ENCODE measurements at regions not wholly inside any gene's neighbourhood (a gene's known extent, or its start where the extent isn't known, plus 50 kb on each side); places are given as distances from the start of the nearest gene placed in this dataset.
A peak's percentile ranks its signal among the peaks of the same experiment; 100 is the strongest.

DNA sequence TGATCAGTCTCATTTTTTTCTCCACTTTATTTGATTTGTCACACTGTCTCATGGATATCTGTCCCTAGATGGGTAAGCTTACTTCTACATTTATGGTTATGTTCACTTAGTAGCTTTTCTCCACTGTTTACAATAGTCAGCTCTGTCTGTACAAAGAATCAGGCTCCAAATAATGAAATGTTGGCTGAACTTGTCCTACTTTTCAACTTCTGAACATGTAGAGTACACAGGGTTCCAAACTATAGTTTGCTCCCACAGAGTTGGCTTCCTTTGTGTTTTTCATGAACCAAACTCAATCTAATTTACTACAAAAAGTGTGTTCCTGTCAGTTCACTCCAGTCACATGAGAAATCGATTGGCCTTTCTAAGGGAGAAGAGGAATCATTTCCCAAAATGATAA is 175.0 kb downstream of the CCDC71L start:
- H3K36me3 ChIP-seq, result no peaks in the 10 kb centered on the region
- intact Hi-C loops (cut with DNase I; ENCODE audit: low total_unique reads), result no loop called here
- no peak for TF ChIP-seq POLR2A (IDR thresholded peaks at IDR 0.05)
- TF ChIP-seq POLR2AphosphoS5 (IDR thresholded peaks at IDR 0.05), result no peak
- TF ChIP-seq, protein P1, sequence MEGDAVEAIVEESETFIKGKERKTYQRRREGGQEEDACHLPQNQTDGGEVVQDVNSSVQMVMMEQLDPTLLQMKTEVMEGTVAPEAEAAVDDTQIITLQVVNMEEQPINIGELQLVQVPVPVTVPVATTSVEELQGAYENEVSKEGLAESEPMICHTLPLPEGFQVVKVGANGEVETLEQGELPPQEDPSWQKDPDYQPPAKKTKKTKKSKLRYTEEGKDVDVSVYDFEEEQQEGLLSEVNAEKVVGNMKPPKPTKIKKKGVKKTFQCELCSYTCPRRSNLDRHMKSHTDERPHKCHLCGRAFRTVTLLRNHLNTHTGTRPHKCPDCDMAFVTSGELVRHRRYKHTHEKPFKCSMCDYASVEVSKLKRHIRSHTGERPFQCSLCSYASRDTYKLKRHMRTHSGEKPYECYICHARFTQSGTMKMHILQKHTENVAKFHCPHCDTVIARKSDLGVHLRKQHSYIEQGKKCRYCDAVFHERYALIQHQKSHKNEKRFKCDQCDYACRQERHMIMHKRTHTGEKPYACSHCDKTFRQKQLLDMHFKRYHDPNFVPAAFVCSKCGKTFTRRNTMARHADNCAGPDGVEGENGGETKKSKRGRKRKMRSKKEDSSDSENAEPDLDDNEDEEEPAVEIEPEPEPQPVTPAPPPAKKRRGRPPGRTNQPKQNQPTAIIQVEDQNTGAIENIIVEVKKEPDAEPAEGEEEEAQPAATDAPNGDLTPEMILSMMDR (IDR thresholded peaks at IDR 0.05), result no peak
- H3K9me3 ChIP-seq, result no peaks in the 10 kb centered on the region
- H3K4me3 ChIP-seq, result no peak overlapping the region
- no peak for DNase-seq (ENCODE audit: low spot score in 2 of 2)
- H3K27ac ChIP-seq, result peak overlapping the region; percentile 14 to 56
- H3K4me1 ChIP-seq, result no peaks in the 10 kb centered on the region
- no peaks in the 10 kb centered on the region for H3K27me3 ChIP-seq

DNA sequence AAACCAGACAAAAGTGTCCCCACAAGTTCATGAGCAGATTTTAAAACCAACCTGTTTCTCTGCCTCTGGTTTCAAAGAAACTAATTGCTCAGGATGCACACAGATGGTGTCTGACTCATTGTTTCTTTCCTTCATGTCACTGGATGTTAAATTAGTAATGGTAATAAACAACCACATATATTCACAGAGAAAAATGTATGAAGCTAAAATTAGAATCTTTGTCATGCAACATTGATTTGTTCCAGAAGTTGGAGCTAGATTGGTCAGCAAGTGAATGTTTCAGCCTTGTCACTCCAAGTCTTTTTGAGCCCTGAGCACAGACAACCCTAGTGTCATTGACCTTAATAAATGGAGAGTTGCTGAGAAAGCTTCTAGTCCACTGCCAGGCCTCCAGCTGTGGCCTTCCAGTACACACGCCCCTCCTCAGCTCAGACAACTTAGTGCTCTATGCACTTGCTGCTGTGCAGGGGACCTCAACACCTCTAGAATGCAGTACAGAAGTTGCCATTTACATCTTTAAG is 175.9 kb downstream of the CCDC71L start:
- H3K4me3 ChIP-seq, result no peak overlapping the region
- H3K27ac ChIP-seq, result peak overlapping the region; percentile 14 to 56
- H3K9me3 ChIP-seq, result no peaks in the 10 kb centered on the region
- H3K4me1 ChIP-seq, result no peaks in the 10 kb centered on the region
- no peaks in the 10 kb centered on the region for H3K27me3 ChIP-seq
- no peaks in the 10 kb centered on the region for H3K36me3 ChIP-seq
- no peak for TF ChIP-seq POLR2AphosphoS5 (IDR thresholded peaks at IDR 0.05)
- TF ChIP-seq POLR2A (IDR thresholded peaks at IDR 0.05), result no peak
- TF ChIP-seq, protein P1 (IDR thresholded peaks at IDR 0.05), result no peak
- intact Hi-C loops (cut with DNase I; ENCODE audit: low total_unique reads), result no loop called here
- DNase-seq (ENCODE audit: low spot score in 2 of 2), result no peak

DNA sequence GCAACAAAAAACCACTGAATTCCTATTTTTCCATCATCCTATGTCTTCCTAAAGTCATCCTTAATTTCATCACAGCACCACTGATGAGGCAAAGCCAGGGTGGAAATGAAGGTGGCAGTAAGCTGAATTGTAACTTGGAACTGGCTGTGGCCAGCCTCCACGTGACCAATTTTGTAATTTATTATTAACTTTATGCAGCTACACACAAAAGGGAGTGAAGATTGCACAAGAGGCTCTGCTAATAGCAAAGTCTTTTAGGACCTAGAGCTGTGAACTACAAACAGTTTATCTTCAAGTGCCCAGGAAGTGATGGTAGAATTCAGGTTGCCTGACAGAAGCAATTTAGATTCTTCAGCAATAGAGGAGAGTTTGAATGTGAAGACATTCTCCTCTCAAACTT is 176.4 kb downstream of the CCDC71L start:
- peak in 2 of 3 donors; percentile 37 to 55 for TF ChIP-seq POLR2AphosphoS5 (IDR thresholded peaks at IDR 0.05)
- TF ChIP-seq, protein P1 (IDR thresholded peaks at IDR 0.05), result no peak
- Histone ChIP-seq H3K4me1 (no peaks in the 10 kb centered on the region), H3K27ac (peak overlapping the region; percentile 23 to 56), H3K27me3 (no peaks in the 10 kb centered on the region), H3K4me3 (no peak overlapping the region), H3K9me3 (no peaks in the 10 kb centered on the region), H3K36me3 (no peaks in the 10 kb centered on the region)
- intact Hi-C loops (cut with DNase I; ENCODE audit: low total_unique reads), result no loop called here
- no peak for DNase-seq (ENCODE audit: low spot score in 2 of 2)

DNA sequence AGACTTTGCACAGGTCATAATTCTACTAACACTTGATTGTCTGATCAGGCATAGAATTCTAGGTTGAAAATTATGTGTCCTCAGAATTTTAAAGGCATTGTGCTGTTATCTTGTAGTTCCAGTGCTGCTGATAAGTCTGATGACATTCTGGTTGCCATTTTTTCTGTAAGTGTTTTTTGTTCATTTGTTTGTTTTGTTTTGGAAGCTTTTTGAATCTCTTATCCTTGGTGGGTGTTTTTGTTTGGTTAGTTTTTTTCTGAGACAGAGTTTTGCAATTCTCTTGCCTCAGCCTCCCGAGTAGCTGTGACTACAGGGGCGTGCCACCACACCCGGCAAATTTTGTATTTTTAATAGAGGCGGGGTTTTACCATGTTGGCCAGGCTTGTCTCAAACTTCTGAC is 178.9 kb downstream of the CCDC71L start:
- Histone ChIP-seq H3K27me3 (no peaks in the 10 kb centered on the region), H3K27ac (no peak overlapping the region), H3K4me1 (no peaks in the 10 kb centered on the region), H3K36me3 (no peaks in the 10 kb centered on the region), H3K4me3 (no peak overlapping the region), H3K9me3 (no peaks in the 10 kb centered on the region)
- intact Hi-C loops (cut with DNase I; ENCODE audit: low total_unique reads), result no loop called here
- DNase-seq (ENCODE audit: low spot score in 2 of 2), result no peak
- TF ChIP-seq POLR2AphosphoS5 (IDR thresholded peaks at IDR 0.05) (no peak), POLR2A (IDR thresholded peaks at IDR 0.05) (no peak)
- TF ChIP-seq, protein P1 (IDR thresholded peaks at IDR 0.05), result no peak

DNA sequence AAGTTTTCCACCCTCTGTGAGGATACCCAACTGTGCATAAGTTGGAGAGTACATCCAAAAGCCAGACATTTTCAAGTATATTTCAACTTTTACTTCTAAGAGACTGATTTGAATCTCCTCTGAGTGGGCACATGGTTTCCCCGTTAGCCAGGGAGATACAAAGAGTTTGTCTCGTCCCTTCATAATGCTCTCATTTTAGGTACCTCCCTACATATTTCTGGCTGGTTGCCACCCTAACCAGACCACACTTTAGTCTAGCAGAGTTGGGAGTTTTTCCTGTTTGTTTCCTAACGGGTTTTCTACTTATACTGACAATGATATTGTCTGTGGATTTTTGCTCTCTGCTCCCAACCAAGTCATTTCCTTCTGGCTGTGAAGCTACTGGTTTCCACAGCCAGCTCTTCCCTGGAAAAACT is 180.3 kb downstream of the CCDC71L start:
- intact Hi-C loops (cut with DNase I; ENCODE audit: low total_unique reads), result no loop called here
- TF ChIP-seq POLR2A (IDR thresholded peaks at IDR 0.05) (no peak), POLR2AphosphoS5 (IDR thresholded peaks at IDR 0.05) (no peak)
- TF ChIP-seq, protein P1 (IDR thresholded peaks at IDR 0.05), result no peak
- Histone ChIP-seq H3K27me3 (no peaks in the 10 kb centered on the region), H3K9me3 (no peaks in the 10 kb centered on the region), H3K27ac (no peak overlapping the region), H3K36me3 (no peaks in the 10 kb centered on the region), H3K4me1 (no peaks in the 10 kb centered on the region), H3K4me3 (no peak overlapping the region)
- no peak for DNase-seq (ENCODE audit: low spot score in 2 of 2)

All from breast epithelium (tissue), 4 donors.